Upper lobe of left lung (tissue), 4 donors: ENCODE measurements at regions not wholly inside any gene's neighbourhood (a gene's known extent, or its start where the extent isn't known, plus 50 kb on each side); places are given as distances from the start of the nearest gene placed in this dataset.

Experiments
- CTCF ChIP-seq, 6 experiments: fragments of 450-650 bp in 4 of 6; fragments of 200-600 bp in 2 of 6; sonication (generic) in 2 of 6; IDR thresholded peaks; one replicate each; pipeline ENCODE4 v1.5.1; 2016 to 2019; ENCODE audit warnings: antibody characterized with exemption in 6 of 6
- POLR2A ChIP-seq, 4 donors: fragments of 450-650 bp; IDR thresholded peaks; one replicate each; pipeline ENCODE4 v1.5.1; 2016 to 2017; ENCODE audit warnings: antibody characterized with exemption in 4 of 4, mild to moderate bottlenecking in 2 of 4

DNA sequence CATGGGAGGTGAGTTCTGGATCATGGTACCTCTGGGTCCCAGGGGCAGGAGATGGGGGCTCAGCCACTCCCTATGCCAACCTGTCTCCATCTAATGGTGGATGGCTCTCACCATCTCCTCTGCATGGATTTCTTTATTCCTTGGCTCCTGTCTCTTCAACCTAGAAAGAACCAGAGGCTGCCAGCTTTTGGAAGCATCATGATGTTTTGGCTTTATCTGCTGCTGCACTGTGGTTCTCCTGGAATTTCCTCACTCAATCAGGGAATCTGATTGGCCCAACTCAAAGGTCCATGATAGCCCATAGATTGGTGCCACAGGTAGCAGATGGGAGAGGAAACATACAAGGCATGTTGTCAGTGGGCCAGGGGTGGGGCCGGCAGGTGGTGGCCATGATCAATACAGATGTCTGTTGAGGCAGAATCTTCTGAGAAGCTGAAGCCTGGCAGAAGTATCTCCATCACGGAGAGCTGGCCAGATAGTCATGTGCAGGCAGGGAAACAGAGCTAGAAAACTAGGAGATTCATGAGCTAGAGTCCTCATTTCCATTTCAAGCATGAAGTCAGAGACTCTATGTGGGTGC is 158.2 kb downstream of the MACROH2A1 start:
- TF ChIP-seq CTCF (IDR thresholded peaks at IDR 0.05), result no peak
- no peak for TF ChIP-seq POLR2A (IDR thresholded peaks at IDR 0.05)
